Motor neuron (in vitro differentiated cells): ENCODE measurements at regions not wholly inside any gene's neighbourhood (a gene's known extent, or its start where the extent isn't known, plus 50 kb on each side); places are given as distances from the start of the nearest gene placed in this dataset.

ENCODE experiments used
- ATAC-seq, 8 experiments: fragments of 200-7000 bp; cut with Tn5 transposase; replicated peaks in 6 of 8; 2 replicates each; pipeline ENCODE4 v1.8.0; 2021; ENCODE audit warnings: mild to moderate bottlenecking in 8 of 8, moderate library complexity in 8 of 8
- H3K27ac ChIP-seq, 2 donors: fragments of 250-450 bp; sonication (Bioruptor Pico); 2 replicates each; pipeline ENCODE4 v1.9.0; 2021; ENCODE audit warnings: antibody characterized with exemption in 2 of 2, mild to moderate bottlenecking in 2 of 2, moderate library complexity in 1 of 2
- H3K4me1 ChIP-seq, 2 donors: fragments of 250-450 bp; sonication (Bioruptor Pico); replicated peaks in 1 of 2; 2 replicates each; pipeline ENCODE4 v1.6.1; 2021; ENCODE audit warnings: antibody characterized with exemption in 2 of 2, mild to moderate bottlenecking in 2 of 2, moderate library complexity in 1 of 2
- H3K4me3 ChIP-seq, 5 donors: fragments of 250-450 bp; sonication (Bioruptor Pico); 2 replicates each; pipeline ENCODE4 v1.9.0; 2021; ENCODE audit warnings: antibody characterized with exemption in 5 of 5, mild to moderate bottlenecking in 5 of 5, moderate library complexity in 4 of 5
- WGBS, 10 experiments: fragments of 450-650 bp; shearing (Covaris generic); methylation state at CpG; one replicate each; pipeline ENCODE4 v1.0.0; 2022; 5-methylcytosine and 5-hydroxymethylcytosine counted together
- in situ Hi-C, 9 experiments: fragments of 400-800 bp; cut with MboI; loops; one replicate each; pipeline ENCODE4 v1.15.0; 2021; ENCODE audit warnings: low sequenced_read_pairs in 9 of 9, low pct_unique_long_range_greater_than_20kb in 2 of 9; ENCODE audit not compliant: unreplicated experiment in 9 of 9

DNA sequence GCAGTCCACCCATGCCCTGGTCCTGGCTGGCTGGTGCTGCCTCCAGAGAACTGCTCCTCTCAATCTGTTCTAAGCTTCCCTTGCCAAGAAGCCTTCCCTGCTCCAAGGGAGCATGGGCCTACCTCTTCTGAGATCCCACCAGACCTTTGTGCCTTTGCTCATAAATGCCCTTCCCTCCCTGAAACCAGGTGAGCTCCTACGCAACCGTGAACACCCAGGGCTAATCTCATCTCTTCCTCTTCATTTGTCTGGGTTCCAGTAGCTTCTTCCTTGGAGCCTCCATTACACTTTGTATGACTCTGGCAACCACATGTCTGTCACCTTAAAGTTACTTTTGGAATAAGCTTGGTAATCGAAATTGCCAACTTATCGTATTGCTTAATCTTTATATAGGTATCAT, 270.6 kb downstream of the PBX3 start:
- in situ Hi-C loops: no loop called here
- peaks cover 5 to 8% of the 10 kb centered on the region in 2 donors for H3K4me1 ChIP-seq
- no peak overlapping the region for H3K4me3 ChIP-seq
- ATAC-seq: no peak
- WGBS, 10 experiments: 20 to 100% (median 90%) methylated on average over 1 to 4 of the region's 4 CpGs; no CpG with 5 or more reads in 2 of the 10 experiments
- H3K27ac ChIP-seq: no peak overlapping the region

DNA sequence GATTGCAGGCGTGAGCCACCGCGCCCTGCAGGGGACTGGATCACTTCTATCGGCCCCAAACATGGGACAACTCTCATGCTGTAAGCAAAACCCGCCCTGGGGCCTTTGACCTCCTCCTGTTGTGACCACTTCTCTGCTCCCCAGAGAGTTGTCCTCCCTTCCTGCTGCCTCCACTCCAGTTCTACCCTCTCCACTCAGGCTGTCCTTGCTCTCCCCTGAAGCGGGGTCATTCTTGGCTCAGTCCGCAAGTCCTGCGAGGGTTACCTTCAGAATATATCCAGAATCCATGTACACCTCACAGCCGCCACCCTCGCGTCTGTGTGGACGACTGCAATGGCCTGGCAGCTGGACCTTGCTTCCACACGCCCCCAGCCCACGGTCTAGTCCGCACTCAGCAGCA, 273.7 kb downstream of the PBX3 start:
- no peak overlapping the region for H3K4me3 ChIP-seq
- in situ Hi-C loops: no loop called here
- H3K4me1 ChIP-seq: peaks cover 0 to 5% of the 10 kb centered on the region in 2 donors
- WGBS, 10 experiments: 0 to 100% (median 86%) methylated on average over 1 to 12 of the region's 15 CpGs; no CpG with 5 or more reads in 1 of the 10 experiments
- no peak for ATAC-seq
- H3K27ac ChIP-seq: no peak overlapping the region

DNA sequence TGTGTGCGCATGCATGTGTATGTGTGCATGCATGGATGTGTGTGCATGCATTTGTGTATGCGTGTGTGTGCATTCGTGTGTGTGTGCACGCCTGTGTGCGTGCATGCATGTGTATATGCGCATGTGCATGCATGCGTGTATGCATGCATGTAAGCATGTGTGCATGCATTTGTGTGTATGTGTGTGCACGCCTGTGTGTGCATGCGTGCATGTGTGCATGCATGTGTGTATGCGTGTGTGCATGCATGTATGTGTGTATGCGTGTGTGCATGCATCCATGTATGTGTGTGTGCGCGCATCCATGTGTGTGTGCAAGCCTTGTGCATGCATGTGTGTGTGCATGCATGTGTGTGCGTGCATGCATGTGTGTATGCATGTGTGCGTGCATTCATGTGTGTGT, 276.8 kb downstream of the PBX3 start:
- WGBS, 10 experiments: 53 to 100% (median 91%) methylated on average over 1 to 11 of the region's 15 CpGs; no CpG with 5 or more reads in 1 of the 10 experiments
- in situ Hi-C loops: no loop called here
- ATAC-seq: no peak
- Histone ChIP-seq H3K4me1 (no peaks in the 10 kb centered on the region), H3K4me3 (no peak overlapping the region), H3K27ac (no peak overlapping the region)

DNA sequence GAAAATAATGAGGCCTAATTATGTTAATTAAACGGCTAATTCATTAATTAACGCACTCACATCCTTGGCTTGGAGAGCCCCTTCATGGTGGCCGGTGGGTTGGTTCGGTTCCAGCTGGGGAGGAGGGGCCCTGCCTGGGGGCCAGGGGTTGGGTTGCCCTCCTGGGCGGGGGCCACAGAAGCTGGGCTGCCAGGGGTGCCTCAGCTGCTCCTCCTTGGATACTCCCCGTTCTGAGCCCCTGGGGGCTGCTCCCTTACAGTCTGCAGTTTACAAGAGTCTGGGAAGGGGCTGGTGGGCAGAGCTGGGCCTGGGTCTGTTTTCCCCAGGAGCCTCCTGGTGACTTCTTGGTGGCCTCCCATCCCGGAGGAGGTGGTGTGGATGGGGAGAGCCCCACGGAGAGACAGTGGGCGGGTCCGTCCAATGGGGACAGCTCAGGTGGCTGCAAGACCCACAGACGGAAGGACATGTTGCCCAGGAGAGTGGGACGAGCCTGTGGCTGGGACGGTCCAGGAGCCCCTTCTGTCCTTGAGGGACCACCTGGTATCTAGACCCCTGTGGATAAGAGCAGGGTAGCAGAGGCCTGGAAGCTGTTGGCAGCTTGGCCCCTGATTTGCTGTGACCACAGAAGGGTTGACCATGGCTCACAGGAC, 277.5 kb downstream of the PBX3 start:
- ATAC-seq: no peak
- no peak overlapping the region for H3K27ac ChIP-seq
- no peaks in the 10 kb centered on the region for H3K4me1 ChIP-seq
- WGBS, 10 experiments: 78% methylated on average over 7 of the region's 13 CpGs; no CpG with 5 or more reads in 9 of the 10 experiments
- no peak overlapping the region for H3K4me3 ChIP-seq
- in situ Hi-C loops: no loop called here

DNA sequence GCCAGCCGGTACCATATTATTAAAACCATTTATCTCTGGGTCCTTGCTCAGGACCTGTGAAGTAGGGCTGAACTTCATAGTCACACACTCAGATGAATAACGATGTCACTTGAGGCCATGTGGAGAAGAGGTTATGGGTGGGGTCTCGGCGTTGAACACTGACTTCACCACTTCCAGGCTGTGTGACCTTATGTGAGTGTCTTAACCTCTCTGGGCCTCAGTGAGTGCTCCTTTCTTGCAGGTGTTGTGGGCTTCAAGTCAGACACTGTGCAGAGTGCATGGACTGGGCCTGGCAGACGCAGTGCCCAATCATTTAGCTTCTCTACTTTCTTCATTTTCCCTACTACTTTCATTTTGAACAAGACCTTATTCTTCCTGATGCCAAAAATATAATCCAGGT, 278.8 kb downstream of the PBX3 start:
- in situ Hi-C loops: no loop called here
- 43 to 86% (median 84%) methylated on average over 3 to 5 of the region's 5 CpGs; no CpG with 5 or more reads in 7 of the 10 experiments for WGBS, 10 experiments
- Histone ChIP-seq H3K4me3 (no peak overlapping the region), H3K27ac (no peak overlapping the region), H3K4me1 (no peaks in the 10 kb centered on the region)
- ATAC-seq: no peak

DNA sequence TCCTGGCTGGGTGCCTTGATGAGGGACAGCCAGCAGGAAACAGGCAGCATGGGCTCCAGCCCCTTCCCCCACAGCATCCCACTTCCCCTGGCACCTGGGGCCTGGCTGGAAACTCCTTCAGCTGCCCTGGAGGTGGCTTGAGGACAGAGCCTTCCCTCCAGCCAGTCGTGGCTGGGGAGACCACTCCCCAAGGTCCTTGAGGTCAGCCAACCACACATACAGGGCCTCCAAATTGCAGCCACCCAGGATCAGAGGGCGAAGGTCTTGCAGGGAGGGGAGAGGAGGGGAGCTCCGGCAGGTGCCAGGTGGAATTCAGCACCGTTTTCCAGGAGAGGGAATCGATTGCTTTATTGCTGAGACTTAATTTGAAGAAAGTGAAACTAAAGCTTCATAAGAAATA, 280.4 kb downstream of the PBX3 start:
- Histone ChIP-seq H3K4me1 (no peaks in the 10 kb centered on the region), H3K27ac (no peak overlapping the region), H3K4me3 (no peak overlapping the region)
- in situ Hi-C loops: no loop called here
- ATAC-seq: no peak
- WGBS, 10 experiments: 48 to 86% (median 63%) methylated on average over 1 to 4 of the region's 5 CpGs; no CpG with 5 or more reads in 4 of the 10 experiments

DNA sequence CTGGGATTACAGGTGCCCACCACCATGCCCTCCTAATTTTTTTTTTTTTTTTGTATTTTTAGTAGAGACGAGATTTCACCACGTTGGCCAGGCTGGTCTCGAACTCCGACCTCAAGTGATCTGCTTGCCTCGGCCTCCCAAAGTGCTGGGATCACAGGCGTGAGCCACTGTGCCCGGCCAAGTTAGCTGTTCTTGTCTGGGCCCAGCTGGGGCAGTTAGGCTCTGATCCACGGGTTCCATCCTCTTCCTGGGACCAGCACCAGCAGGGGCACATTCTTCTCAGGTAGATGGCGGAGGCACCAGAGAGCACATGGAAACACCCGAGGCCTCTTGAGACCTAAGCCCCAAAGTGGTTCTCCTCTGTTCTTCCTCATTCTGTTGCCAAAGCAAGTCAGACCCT, 281.6 kb downstream of the PBX3 start:
- in situ Hi-C loops: no loop called here
- no peak overlapping the region for H3K4me3 ChIP-seq
- no peaks in the 10 kb centered on the region for H3K4me1 ChIP-seq
- H3K27ac ChIP-seq: no peak overlapping the region
- no peak for ATAC-seq
- 67 to 93% (median 89%) methylated on average over 3 to 9 of the region's 10 CpGs; no CpG with 5 or more reads in 5 of the 10 experiments for WGBS, 10 experiments

DNA sequence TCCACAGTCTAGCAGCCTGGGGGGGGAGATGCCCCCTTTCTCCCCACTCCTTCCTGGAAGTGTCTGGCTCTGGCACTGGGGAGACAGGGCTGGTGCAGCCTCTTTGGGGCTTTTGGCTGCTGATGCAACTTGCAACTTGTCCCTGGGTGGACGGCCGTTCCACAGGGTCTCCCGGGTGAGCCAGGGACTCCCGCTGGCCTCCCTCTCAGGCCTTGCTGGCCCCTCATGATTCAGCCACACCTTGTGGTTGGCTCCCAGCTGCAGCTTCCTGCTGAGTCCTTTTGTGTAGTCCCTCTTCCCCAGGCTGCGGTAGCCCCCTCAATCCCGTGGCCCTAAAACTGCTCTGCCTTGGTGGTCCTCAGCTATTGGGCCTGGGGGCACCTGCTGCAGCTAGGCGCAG, 283.5 kb downstream of the PBX3 start:
- WGBS, 10 experiments: 20 to 70% (median 60%) methylated on average over 1 to 2 of the region's 7 CpGs; no CpG with 5 or more reads in 7 of the 10 experiments
- ATAC-seq: no peak
- in situ Hi-C loops: no loop called here
- Histone ChIP-seq H3K4me3 (no peak overlapping the region), H3K27ac (no peak overlapping the region), H3K4me1 (no peaks in the 10 kb centered on the region)

DNA sequence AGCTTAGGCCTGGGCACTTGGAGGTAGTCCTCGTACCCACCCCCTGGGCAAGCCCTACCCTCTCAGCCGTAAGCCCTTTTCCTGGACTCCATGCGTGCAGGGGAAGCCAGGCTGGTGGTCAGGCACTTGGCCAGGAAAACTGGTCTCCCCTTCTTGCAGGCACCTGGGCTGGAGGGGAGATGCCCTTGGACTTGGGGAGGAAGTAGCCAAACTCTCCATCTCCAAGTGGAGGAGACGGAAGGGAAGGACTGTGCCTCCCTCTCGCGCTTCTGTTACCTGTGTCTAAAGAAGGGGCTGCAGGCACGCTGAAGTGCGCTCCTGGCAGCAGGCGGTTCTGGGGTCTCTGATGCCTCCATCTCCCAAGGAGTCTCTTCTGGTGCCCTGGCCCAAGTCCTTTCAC, 283.9 kb downstream of the PBX3 start:
- 70 to 100% (median 100%) methylated on average over 1 to 5 of the region's 9 CpGs; no CpG with 5 or more reads in 5 of the 10 experiments for whole genome bisulfite sequencing, 10 experiments
- H3K4me1 ChIP-seq: no peaks in the 10 kb centered on the region
- in situ Hi-C loops: no loop called here

DNA sequence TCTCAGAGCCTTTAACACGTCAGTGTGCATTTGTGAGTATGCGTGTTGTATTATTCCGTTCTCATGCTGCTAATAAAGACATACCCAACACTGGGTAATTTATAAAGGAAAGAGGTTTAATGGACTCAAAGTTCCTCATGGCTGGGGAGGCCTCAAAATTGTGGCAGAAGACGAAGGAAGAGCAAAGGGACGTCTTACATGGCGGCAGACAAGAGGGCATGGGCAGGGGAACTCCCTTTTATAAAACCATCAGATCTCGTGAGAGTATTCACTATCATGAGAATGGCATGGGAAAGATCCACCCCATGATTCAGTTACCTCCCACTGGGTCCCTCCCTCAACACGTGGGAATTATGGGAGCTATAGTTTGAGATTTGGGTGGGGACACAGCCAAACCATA, 285.0 kb downstream of the PBX3 start:
- Histone ChIP-seq H3K4me3 (no peak overlapping the region), H3K27ac (no peak overlapping the region), H3K4me1 (peaks cover 3 to 5% of the 10 kb centered on the region in 2 donors)
- in situ Hi-C loops: no loop called here
- WGBS, 10 experiments: 42 to 96% (median 89%) methylated on average over 1 to 8 of the region's 8 CpGs; no CpG with 5 or more reads in 2 of the 10 experiments
- no peak for ATAC-seq

More for the DNA sequence above, 283.9 kb downstream of the PBX3 start:
- no peak overlapping the region for H3K27ac ChIP-seq
- no peak overlapping the region for H3K4me3 ChIP-seq
- no peak for ATAC-seq

DNA sequence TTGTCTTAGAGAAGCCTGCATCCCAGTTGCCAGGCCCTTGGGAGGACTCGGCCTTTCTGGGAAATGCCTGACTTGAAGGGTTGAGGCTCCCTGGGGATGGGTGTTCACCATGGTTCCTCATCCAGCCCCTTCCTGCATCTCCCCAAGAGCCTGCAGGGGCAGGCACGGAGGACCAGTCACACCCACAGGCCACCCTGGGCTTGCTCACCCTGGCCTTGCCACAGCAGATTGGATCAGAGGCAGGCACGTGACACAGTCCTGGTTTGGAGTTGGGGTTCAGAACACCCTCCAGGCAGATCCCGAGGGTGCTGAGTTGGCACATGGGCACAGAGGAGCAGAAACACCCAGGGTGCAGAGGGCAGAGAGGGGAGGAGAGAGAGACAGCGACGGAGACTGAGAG, 286.1 kb downstream of the PBX3 start:
- no peak overlapping the region for H3K4me3 ChIP-seq
- WGBS, 10 experiments: 13 to 100% (median 83%) methylated on average over 1 to 5 of the region's 6 CpGs; no CpG with 5 or more reads in 3 of the 10 experiments
- ATAC-seq: no peak
- no peak overlapping the region for H3K27ac ChIP-seq
- in situ Hi-C loops: no loop called here
- H3K4me1 ChIP-seq: peaks cover 5 to 8% of the 10 kb centered on the region in 2 donors

DNA sequence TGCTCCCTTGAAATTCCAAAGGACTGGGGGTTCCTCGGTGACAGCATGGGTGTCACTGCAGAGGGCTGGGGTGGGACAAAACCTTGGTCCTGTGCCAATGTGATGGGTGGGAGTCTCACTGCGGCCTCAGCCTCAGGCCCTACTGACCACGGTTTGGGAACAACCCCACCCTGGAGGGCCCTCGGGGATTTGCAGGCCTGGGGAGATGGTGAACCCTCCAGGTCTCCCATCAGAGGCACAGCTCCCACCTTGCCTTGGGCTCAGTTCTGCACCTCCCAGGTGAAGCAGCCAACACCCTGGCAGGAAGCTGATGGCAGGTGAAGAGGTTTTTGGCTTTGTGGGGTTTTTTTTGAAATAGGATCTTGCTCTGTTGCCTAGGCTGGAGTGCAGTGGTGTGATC, 286.8 kb downstream of the PBX3 start:
- ATAC-seq: no peak
- in situ Hi-C loops: no loop called here
- Histone ChIP-seq H3K27ac (no peak overlapping the region), H3K4me1 (peaks cover 5 to 8% of the 10 kb centered on the region in 2 donors), H3K4me3 (no peak overlapping the region)
- 25 to 80% (median 73%) methylated on average over 1 to 3 of the region's 4 CpGs; no CpG with 5 or more reads in 5 of the 10 experiments for WGBS, 10 experiments

DNA sequence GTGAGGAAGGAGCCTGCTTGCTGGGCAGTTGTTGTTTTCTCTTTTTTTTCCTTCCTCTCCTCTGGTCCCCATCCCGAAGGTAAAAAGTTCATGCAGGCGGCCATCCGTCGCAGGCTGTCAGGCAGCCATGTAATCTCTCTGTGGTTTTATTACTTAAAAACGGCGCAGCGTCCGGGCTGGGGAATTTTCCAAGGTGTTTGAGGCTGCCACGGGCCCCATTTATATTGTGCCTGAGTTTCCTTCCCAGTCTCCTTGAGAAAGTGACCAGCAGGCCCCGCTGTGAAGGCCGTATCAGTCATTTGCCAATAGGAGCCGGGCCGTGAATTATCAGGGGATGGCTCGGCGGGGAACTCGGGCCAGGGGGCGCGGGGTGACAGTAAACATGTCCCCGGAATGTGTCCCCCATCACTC, 289.7 kb downstream of the PBX3 start:
- in situ Hi-C loops: no loop called here
- H3K4me1 ChIP-seq: peaks cover 5 to 8% of the 10 kb centered on the region in 2 donors
- peak in 5 of 8 experiments; percentile 25 to 85 (median 61) for ATAC-seq
- H3K4me3 ChIP-seq: no peak overlapping the region
- WGBS, 10 experiments: 3 to 53% (median 30%) methylated on average over 1 to 16 of the region's 19 CpGs; no CpG with 5 or more reads in 4 of the 10 experiments
- peak overlapping the region in 1 of 2 donors; percentile 39 for H3K27ac ChIP-seq

DNA sequence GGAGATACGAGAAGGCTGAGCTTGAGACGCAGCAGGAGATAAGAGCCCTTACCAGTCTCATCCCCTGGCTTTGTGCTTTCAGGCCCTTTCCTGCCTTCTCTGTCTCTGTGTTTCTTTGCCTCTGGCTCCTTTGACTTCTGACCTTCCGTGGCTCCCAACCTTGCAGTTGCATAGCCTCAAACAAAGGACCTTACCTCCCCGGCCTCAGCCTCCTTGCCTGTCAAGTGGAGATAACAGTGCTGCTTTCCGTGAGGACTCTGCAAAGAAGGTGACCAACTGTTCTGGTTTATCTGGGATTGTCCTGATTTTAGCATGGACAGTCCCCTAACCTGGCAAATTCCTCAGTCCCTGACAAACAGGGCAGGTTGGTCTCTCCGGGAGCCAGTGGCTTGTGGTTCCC, 287.8 kb upstream of the MVB12B start:
- WGBS, 10 experiments: 17 to 100% (median 60%) methylated on average over 1 to 5 of the region's 6 CpGs
- H3K4me3 ChIP-seq: no peak overlapping the region
- in situ Hi-C loops: no loop called here
- H3K27ac ChIP-seq: no peak overlapping the region
- no peak for ATAC-seq
- peaks cover 5 to 8% of the 10 kb centered on the region in 2 donors for H3K4me1 ChIP-seq
